K562 (cell line): ENCODE measurements at regions not wholly inside any gene's neighbourhood (a gene's known extent, or its start where the extent isn't known, plus 50 kb on each side); places are given as distances from the start of the nearest gene placed in this dataset.

Experiments used
- ARID2 ChIP-seq: fragments of 450-650 bp; IDR thresholded peaks from 2 replicates; pipeline ENCODE4 v1.6.1; 2017; ENCODE audit warnings: antibody characterized with exemption, mild to moderate bottlenecking
- ELF1 ChIP-seq: fragments of 200-800 bp; sonication (Bioruptor generic); IDR thresholded peaks from 2 replicates; pipeline ENCODE4 v1.6.1; 2016; ENCODE audit warnings: missing genetic modification characterization, missing compliant biosample characterization
- EZH2 ChIP-seq: IDR thresholded peaks from 2 replicates; pipeline ENCODE4 v1.6.1; 2012; ENCODE audit warnings: low read depth, mild to moderate bottlenecking, inconsistent platforms, low read length, borderline replicate concordance
- MAFG ChIP-seq: fragments of 450-650 bp; conservative IDR thresholded peaks from 2 replicates; pipeline ENCODE4 v1.6.1; 2016; ENCODE audit warnings: missing genetic modification characterization, missing compliant biosample characterization
- NRF1 ChIP-seq, 2 experiments: fragments of 450-650 bp; IDR thresholded peaks in 1 of 2; conservative IDR thresholded peaks in 1 of 2; 2 replicates each; pipeline ENCODE4 v1.6.1; 2014; ENCODE audit warnings: mild to moderate bottlenecking in 2 of 2
- PHF21A ChIP-seq: fragments of 450-650 bp; IDR thresholded peaks from 2 replicates; pipeline ENCODE4 v1.6.1; 2017; ENCODE audit warnings: low read depth, borderline replicate concordance
- POLR2A ChIP-seq: fragments of 450-650 bp; conservative IDR thresholded peaks from 2 replicates; pipeline ENCODE4 v1.6.1; 2016
- STAG1 ChIP-seq: sonication (generic); formaldehyde crosslinking; IDR thresholded peaks from 2 replicates; pipeline ENCODE4 v1.5.0; 2020; ENCODE audit warnings: missing genetic modification reagents, borderline replicate concordance
- TF ChIP-seq, protein P1 (sequence below), 2 experiments: fragments of 250-450 bp in 1 of 2; fragments of 450-650 bp in 1 of 2; sonication (Bioruptor Pico) in 1 of 2; IDR thresholded peaks; 2 replicates each; pipeline versions ENCODE4 v1.6.1 to v1.8.0; 2016 to 2021; ENCODE audit warnings: mild to moderate bottlenecking in 2 of 2, moderate library complexity in 2 of 2, missing compliant biosample characterization in 1 of 2, missing genetic modification characterization in 1 of 2
- TF ChIP-seq, protein P2 (sequence below), 3 experiments: fragments of 200-800 bp in 1 of 3; fragments of 250-450 bp in 1 of 3; fragments of 450-650 bp in 1 of 3; sonication (Bioruptor Pico) in 1 of 3; sonication (Bioruptor generic) in 1 of 3; formaldehyde crosslinking in 1 of 3; IDR thresholded peaks; 2 replicates each; pipeline versions ENCODE4 v1.6.1 to v1.8.0; 2016 to 2022; ENCODE audit warnings: mild to moderate bottlenecking in 2 of 3, missing genetic modification characterization in 2 of 3, missing compliant biosample characterization in 1 of 3, moderate library complexity in 1 of 3

DNA sequence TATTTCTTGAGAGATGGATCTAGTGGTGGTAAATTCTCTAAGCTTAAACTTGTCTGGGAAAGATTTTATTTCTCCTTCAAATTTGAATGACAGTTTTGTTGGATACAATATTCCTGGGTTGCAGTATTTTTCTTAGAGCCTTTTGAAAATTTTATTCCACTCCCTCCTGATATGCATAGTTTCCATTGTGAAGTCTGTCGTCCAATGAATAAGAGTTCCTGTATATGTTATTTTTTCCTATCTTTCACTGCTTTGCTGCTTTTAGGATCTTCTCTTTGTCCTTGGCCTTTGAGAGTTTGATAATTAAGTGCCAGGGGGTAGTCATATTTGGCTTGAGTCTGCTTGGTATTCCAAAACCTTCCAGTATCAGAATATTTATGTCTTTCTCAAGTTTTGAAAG, 1156.4 kb upstream of the AGA start:
- TF ChIP-seq, protein P1, sequence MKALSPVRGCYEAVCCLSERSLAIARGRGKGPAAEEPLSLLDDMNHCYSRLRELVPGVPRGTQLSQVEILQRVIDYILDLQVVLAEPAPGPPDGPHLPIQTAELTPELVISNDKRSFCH (CRISPR knock-in tag; IDR thresholded peaks at IDR 0.05), result no peak
- TF ChIP-seq, protein P1 (tag; IDR thresholded peaks at IDR 0.05), result no peak
- TF ChIP-seq NRF1 (conservative IDR thresholded peaks at IDR 0.05 in 1 of 2, IDR thresholded peaks at IDR 0.05 in 1 of 2) (no peak), ELF1 (tag) (no peak), ARID2 (no peak), EZH2 (no peak), POLR2A (no peak), PHF21A (no peak), STAG1 (CRISPR knock-in tag) (no peak), MAFG (tag) (no peak)
- TF ChIP-seq, protein P2, sequence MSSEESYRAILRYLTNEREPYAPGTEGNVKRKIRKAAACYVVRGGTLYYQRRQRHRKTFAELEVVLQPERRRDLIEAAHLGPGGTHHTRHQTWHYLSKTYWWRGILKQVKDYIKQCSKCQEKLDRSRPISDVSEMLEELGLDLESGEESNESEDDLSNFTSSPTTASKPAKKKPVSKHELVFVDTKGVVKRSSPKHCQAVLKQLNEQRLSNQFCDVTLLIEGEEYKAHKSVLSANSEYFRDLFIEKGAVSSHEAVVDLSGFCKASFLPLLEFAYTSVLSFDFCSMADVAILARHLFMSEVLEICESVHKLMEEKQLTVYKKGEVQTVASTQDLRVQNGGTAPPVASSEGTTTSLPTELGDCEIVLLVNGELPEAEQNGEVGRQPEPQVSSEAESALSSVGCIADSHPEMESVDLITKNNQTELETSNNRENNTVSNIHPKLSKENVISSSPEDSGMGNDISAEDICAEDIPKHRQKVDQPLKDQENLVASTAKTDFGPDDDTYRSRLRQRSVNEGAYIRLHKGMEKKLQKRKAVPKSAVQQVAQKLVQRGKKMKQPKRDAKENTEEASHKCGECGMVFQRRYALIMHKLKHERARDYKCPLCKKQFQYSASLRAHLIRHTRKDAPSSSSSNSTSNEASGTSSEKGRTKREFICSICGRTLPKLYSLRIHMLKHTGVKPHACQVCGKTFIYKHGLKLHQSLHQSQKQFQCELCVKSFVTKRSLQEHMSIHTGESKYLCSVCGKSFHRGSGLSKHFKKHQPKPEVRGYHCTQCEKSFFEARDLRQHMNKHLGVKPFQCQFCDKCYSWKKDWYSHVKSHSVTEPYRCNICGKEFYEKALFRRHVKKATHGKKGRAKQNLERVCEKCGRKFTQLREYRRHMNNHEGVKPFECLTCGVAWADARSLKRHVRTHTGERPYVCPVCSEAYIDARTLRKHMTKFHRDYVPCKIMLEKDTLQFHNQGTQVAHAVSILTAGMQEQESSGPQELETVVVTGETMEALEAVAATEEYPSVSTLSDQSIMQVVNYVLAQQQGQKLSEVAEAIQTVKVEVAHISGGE (CRISPR knock-in tag; IDR thresholded peaks at IDR 0.05), result no peak
